IPS-18c (cell line): ENCODE measurements at regions not wholly inside any gene's neighbourhood (a gene's known extent, or its start where the extent isn't known, plus 50 kb on each side); places are given as distances from the start of the nearest gene placed in this dataset.

ENCODE experiments used
- H3K4me3 ChIP-seq: 2 replicates; pipeline ENCODE4 v1.7.0; 2013; ENCODE audit warnings: low read depth, mild to moderate bottlenecking, low read length, moderate library complexity; ENCODE audit not compliant: insufficient read depth
- H3K9me3 ChIP-seq: one replicate; pipeline ENCODE4 v1.6.1; 2013; ENCODE audit warnings: mild to moderate bottlenecking, low read length, moderate library complexity; ENCODE audit not compliant: control insufficient read depth, insufficient read depth

DNA sequence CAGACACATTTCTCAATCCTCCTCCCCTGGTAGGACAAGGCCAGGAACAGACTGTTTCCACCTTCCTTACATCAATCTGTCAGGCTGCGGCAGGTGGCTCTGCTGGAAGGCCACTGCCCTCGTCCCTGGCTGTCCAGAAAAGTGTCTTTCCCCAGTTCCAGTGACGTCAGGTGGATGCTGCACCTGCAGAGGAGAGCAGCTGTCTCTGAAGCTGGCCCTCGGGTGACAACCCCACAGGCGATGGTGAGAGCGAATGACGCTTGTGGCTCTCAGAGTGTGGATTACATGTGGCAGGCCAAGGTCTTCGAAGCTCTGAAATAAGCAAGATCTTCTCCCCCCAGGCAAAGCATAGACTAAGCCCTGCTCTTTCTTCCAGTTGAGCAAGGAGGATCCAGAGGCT is 146.9 kb upstream of the RET start:
- H3K9me3 ChIP-seq = peaks cover 2% of the 10 kb centered on the region
- H3K4me3 ChIP-seq = no peak overlapping the region

DNA sequence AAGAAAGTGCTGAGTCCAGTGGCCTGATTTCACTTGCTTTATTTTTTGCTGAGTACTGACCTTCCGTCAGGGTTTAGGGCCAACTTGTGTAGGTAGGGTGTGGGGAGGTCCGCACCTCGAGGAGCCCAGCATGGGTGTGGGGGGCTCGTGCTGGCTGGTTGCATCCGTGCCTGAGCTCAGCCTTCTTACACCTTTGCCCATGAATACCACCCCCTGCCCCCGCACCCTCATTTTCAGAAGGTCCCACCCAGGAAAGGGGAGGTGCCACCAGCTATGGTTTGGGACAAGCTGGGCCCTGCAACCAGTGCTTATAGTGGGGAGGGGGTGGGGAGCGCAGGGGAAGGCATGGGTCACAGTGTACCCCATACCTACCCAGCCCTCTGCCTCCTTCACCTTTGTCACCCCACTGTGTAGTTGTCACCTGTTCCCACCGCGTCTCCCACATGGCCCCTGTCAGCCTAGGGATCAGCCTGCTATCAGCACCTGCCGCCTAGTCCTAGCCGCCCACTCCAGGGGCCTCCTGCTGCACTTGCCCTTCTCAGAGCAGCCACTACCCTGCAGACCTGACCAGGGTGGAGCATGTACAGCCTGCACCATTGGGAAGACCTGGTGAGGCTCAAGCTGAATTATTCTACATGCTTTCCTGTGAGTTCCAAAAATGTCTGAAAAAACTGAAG is 146.2 kb upstream of the RET start:
- peaks cover 2% of the 10 kb centered on the region for H3K9me3 ChIP-seq
- no peak overlapping the region for H3K4me3 ChIP-seq

DNA sequence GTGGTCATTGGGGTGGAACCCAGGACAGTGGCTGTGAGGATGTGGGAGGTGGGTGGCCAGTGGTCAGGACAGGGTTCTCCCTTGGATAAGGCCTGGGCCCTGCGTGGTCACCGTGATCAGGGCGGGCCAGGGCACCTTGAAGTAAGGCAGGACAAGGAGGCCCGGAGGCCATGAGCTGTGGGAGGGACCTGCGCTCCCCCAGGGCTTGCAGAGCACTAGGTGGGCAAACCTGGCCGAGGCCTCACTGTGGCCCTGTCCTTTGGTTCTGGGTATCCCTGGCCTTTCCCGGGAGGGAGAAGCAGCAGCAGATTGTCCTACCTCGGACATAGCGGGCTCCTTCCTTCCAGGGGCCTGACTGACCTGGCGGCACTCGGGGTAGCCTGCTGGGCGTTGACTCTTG is 144.8 kb upstream of the RET start:
- Histone ChIP-seq H3K9me3 (peaks cover 2% of the 10 kb centered on the region), H3K4me3 (no peak overlapping the region)

DNA sequence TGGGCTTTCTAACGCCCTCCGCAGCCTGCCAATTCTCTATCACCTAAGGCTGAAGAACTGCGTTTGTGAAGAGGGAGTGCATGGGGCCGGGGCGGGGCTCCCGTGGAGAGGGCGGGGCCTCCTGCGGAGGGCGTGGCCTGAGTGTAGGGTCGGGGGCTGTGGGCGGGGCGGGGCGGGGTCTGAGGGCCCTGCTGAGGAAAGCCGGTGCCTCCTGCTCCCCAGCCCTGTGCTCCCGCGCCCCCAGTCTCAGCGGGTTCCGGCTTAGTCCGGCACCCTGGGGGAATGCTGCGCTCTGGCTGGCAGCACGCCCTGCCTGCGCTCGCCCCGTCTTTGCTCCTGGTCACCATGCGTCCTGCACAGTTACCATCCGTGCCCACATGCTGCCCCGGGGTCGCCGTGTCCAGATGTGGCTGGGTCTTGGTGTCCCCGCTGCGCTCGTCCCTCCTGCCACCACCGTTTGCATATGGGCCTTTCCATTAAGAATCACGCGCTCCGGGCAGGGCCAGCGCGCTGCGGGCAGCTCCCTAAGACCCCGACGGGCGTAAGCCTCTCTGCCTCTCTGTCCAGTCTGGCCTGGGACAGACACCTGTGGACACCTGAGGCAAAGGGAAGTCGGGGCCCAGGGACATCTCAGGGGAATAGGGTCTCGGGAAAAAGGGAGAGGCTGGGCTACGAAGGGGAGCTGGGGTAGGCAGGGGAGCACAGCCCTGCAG is 144.0 kb upstream of the RET start:
- Histone ChIP-seq H3K9me3 (peaks cover 2% of the 10 kb centered on the region), H3K4me3 (peak overlapping the region; percentile 41)

DNA sequence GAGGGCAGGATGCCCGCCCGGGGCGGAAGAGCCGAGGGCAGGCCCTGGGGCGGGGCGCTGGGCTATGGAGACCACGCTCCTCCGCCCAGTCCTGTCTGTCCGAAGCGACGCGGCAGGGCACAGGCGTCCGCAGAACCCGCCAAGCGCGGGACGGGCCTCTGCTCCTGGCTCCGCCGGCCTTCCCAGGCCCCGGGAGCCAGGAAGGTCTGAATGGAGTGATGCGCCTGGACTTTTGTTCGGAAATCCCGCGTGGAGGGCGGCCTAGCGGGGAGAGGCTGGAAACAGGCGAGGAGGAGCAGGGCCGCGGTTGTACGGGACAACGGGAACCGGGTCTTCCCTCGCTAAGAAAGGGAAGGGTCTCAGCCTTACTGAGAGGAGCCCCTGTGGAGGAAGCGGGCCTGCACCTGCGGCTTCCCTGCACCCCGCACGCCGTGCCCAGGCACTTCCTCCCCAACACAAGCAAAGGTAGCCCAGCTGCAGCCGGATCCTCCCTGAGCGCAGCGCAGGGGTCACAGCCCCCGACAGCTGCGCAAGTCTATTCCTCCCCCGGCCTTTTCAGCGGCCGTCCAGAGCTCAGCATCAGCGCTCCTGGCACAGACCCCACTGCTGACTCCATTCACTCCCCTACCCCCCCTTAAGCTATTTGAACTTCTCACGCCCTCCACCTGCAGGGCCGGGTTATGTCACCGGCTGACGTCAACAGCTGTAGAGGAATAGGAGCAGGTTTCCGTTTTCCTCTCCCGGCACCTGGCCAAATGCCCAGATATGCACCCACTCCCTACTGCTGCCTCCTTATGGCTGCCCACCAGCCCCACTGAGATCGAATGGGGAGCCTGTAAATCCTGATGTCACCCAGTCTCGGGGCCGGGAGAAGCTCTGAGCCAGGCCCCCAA is 143.2 kb upstream of the RET start:
- peaks cover 2% of the 10 kb centered on the region for H3K9me3 ChIP-seq
- H3K4me3 ChIP-seq = peak overlapping the region; percentile 41

DNA sequence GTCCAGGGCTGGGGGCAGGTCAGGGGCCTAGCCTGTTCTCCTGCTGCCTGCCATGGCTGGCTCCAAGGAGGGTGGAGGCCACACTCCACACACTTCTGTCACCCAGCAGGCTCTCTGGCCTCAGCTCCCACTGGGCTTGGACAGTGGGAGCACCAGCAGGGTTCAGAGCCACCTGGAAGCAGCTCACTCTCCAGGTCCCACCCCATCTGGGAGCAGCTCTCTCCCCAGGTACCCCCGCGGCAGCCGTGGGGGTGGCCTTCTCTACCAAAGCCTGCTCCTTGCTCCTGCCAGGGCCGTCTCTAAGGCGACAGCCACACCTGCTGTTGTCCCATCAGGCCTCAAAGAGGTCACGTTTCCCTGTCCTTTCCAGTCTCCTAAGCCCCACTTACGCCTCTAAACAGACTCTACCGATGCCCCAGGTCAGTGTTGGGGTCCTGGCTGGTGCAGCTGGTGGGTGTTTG is 142.5 kb upstream of the RET start:
- H3K4me3 ChIP-seq = peak overlapping the region; percentile 41; the same call in 1 of the 2 replicates

DNA sequence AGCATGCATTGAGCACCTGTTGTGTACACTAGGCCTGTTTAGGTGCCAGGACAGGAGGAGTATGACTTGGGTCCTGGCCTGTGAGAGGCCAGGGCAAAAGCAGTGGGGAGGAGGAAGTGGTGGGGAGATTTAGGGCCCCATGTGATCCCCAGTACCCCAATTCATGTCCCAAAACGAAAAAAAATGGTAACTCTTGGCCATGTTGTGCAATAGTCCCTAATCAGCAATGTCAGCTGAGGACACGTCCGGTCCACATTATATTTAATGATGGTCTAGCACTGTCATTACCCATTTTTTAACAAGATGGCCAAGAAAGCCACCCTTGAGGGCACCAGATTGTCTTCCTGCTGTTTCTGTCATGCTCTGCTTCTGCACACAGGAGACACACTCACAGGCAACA is 142.0 kb upstream of the RET start:
- H3K4me3 ChIP-seq = no peak overlapping the region
- H3K9me3 ChIP-seq = peaks cover 2% of the 10 kb centered on the region

More for the DNA sequence above, 142.5 kb upstream of the RET start:
- peaks cover 2% of the 10 kb centered on the region for H3K9me3 ChIP-seq

DNA sequence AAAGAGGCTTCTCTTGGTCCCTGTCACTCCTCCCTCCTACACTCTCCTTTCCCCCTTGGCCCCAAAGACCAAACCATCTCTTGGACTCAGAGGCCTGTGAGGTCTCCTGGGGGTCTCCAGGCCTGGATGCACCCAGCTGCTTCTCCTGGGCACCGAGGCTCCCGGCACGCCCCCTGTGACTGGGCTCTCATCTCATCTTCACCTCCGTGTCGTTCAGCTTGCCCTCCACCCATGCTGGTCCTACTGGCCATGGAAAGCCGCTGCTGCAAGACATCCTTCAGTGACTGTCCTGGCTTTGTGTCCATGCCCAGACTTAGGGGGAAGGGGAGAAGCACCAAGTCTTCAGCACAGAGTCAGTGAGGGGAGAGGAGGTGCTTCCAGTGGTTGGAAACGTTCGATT is 141.4 kb upstream of the RET start:
- peaks cover 2% of the 10 kb centered on the region for H3K9me3 ChIP-seq
- no peak overlapping the region for H3K4me3 ChIP-seq

DNA sequence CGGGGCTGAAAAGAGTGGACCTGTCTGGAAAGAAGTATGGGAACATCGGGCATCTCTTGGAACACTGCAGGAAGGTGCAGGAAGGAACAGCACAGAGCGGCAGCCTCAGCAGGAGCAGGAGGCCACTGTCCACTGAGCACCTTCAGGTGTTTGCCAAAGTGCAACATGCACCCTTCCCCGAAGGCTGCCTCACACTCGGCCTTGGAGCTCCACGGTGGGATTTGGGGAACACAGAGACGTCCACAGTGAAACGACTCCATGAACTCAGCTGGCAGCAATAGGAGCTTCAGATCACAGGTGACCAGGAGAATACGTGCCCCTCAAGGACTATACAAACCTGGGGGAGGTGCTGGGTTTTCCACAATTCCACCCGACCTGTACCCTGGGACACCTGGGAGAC is 140.3 kb upstream of the RET start:
- Histone ChIP-seq H3K4me3 (no peak overlapping the region), H3K9me3 (no peaks in the 10 kb centered on the region)

DNA sequence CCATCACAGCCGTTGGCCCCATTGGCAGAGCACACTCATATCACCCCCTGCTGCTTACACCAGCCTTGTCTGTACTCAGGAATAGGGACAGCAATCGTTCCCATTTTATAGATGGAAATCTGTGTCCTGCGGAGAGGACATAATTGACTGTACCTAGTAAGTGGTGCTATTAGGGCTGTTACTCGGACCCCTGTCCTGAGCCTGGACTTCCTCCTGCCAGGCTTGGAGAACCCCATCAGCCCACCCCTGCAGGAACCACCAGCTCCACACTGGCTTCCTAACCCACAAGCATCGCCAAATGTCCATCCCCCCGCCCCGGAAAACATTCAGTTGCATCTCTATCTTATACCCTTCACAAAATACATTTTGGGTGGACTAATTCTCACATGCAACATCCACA is 139.8 kb upstream of the RET start:
- Histone ChIP-seq H3K4me3 (no peak overlapping the region), H3K9me3 (no peaks in the 10 kb centered on the region)

DNA sequence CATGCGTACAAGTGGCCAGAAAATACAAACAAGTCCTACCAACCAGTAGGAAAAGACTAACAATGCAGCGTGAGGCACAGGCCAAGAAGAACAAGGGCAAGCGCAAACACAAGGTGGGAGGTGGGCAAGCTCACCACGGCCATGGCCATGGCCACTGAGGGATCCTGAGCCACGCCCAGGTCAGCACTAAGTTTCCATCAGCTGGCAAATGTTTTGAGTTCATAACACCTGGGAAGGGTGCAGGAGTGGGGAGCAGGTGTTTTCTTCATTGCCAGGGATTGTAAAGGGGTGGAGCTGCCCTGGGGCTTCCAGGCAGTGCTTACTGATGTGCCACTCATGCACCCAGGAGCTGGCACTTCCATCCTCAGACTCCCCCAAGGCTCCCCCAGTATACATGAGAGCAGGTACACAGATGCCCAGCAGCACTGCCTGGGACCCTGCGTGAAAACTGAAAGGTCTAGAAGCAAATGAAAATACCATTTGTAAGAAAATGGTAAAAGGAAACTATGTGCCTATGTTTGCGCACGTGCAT is 139.2 kb upstream of the RET start:
- H3K4me3 ChIP-seq = no peak overlapping the region
- H3K9me3 ChIP-seq = no peaks in the 10 kb centered on the region

DNA sequence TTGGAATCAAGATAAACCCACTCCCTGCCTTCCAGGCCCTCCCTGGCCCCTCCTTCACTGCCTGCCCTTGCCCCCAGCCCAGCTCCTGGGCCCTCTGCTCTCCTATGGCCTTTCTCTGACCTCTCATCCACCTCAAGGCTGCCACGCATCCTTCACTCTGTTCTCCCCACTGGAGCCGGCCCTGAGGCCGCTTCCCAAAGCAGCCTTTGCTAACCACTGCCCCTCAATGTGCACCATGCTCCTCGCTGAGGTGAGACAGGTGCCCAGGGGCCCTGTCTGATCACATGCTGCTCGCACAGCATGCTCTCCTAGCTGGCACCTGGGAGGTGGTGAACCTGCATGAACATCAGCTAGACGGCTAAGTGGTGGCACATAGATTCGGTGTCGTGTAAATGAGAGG is 138.5 kb upstream of the RET start:
- no peaks in the 10 kb centered on the region for H3K9me3 ChIP-seq
- H3K4me3 ChIP-seq = no peak overlapping the region

DNA sequence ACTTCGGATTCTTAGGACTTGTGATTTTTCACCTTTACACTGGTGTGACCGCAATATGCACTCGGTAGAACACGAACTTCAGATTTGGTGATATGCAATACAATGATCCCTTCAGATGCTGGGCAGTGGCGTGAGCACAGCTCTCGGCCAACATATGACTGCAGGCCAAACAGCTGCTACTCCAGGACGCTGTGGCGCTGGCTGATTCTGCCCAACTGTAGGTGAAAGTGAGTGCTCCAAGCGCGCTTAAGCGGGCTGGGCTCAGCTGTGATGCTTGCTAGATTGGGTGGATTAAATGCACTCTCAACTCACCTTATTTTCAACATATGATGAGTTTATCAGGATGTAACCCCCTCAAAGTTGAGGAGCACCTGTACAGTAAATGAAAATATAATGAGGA is 137.6 kb upstream of the RET start:
- H3K9me3 ChIP-seq = no peaks in the 10 kb centered on the region
- H3K4me3 ChIP-seq = no peak overlapping the region

DNA sequence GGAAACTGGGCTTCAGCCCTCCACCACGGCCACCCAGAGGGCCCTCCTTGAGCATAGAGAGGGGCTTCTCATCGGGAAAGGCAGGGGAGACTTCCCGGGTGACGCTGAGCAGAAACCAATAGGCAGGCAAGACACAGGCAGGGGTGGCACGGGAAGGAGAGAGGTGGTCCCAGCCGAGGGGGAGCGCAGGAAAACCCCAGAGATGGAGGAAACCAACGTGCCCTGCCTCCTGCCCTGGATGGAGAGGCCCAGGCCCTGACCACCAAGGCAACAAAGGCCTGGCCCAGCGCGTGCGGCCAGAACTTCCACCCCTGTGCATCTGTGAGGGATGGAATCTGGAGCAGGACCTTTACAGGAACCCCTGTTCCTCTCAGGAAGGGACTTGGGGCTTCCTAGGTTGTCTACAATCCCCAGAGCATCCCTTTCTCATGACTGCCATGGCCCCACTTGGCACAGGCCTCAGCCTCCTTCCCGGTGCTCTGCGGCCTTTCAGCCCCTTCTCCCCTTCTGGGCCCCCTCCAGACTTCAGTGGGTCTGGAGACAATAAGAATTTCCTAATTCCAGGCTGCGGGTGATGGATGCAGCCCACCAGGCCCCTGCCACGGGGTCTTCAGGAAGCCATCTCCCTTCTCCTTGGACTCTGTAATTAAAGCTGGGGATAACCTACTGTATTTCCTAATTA is 137.0 kb upstream of the RET start:
- no peak overlapping the region for H3K4me3 ChIP-seq
- no peaks in the 10 kb centered on the region for H3K9me3 ChIP-seq

DNA sequence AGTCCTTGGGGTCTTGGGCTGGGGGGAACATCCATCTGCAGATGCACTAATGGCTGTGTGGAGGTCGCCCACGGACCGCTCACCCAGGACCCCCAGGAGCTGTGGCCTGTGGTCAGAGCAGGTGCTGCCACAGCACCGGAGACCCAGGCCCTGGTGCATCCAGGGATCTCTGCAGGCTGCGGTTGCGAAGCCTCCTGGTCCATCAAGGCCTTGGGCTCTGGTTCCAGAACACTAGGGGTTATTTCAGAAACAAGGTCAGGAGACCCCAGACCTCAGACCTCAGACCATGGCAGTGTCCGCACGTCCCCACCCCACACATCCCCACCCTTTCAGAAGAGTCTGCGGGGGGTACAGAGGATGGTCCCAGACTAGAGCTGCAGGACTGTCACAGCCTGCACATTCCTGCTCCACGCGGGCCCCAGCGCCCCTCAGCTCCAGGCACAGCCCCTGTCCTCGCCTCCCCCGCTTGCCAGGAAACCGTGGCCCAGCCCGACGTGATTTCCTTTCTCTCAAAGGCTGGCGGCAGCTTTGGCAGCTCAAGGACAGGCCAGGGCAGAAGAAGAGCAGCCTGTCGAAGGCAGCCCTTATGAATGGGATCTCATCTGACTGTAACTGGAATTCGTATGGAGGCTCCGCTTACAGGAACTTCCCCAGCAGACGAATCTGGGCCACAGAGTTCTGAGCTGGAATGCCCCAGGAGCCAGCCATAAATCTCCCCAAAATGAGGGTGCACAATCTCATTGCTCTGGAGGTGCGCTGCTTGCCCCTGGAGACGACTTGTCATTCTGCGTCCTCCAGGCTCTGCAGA is 136.2 kb upstream of the RET start:
- Histone ChIP-seq H3K4me3 (no peak overlapping the region), H3K9me3 (no peaks in the 10 kb centered on the region)

DNA sequence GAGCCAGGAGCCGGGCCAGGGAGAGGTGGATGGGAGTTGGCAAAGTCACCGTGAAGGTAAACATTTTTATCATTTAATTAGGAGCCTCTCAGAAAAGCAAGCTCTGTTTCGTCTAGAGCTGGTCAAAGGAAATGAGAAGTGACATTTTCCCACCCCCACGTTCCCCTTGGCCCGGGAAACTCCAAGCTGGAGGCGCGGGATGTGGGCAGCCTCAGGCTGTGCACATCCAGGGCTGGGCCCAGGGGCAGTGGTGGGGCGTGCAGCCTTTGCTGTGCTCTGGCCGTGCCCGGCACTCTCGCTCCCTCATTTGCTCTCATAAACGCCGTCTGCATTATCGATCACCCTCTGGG is 135.6 kb upstream of the RET start:
- no peaks in the 10 kb centered on the region for H3K9me3 ChIP-seq
- no peak overlapping the region for H3K4me3 ChIP-seq
